HG03196 (cell line): ENCODE measurements at regions not wholly inside any gene's neighbourhood (a gene's known extent, or its start where the extent isn't known, plus 50 kb on each side); places are given as distances from the start of the nearest gene placed in this dataset.

Experiments used
- ATAC-seq: cut with Tn5 transposase; IDR thresholded peaks from one replicate; pipeline ENCODE4 v1.9.1; 2021; ENCODE audit not compliant: unreplicated experiment

DNA sequence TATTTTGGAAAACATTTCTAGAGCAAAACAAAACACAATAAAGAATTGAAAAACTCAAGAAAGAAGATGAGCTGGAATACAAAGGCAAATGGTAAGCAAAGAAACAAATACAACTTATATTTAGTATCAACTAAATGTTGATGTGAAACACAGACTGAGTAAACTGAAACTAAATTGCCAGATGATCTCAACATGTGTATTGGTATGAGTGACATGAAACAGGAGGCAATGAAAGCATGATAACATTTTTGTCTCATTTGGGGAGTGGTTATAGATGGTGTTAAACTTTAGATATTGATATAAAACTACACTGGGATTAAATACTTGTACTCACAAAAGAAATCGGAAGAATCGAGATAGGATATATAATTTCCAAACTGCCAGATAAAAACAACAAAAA, 805.6 kb upstream of the CXADR start:
- no peak for ATAC-seq

DNA sequence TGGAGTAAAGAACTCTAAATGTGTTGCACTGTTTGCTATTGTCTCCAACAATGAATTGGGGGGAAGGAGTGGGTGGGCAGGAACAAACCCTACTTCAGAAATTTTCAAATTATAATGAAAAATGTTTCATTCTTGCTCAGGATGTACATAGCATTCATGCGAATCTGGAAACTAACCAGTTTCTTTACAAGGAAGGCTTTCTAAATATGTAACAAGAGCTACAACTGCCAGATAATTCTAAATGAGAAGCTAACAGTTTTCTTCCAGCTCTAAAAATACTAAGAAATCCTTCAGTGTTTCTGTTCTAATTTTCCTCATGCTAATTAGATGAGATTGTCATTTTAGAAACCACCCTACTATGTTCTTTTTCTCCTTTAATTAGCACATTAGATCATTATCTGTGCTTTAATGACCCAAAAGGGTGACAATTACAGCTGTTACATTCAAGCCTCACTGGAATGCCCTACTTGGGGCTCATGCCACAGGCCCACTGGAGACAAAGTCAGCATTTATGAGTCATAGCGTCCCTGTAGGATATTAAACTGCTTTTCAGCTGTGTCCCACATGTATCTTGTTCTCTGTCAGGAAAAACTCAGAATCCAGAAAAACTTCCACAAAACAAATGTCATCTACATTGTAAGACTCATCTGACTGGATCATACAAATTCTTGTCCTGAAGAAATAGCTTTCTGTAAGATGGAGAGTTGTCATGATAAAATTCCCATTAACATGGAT, 804.6 kb upstream of the CXADR start:
- no peak for ATAC-seq

DNA sequence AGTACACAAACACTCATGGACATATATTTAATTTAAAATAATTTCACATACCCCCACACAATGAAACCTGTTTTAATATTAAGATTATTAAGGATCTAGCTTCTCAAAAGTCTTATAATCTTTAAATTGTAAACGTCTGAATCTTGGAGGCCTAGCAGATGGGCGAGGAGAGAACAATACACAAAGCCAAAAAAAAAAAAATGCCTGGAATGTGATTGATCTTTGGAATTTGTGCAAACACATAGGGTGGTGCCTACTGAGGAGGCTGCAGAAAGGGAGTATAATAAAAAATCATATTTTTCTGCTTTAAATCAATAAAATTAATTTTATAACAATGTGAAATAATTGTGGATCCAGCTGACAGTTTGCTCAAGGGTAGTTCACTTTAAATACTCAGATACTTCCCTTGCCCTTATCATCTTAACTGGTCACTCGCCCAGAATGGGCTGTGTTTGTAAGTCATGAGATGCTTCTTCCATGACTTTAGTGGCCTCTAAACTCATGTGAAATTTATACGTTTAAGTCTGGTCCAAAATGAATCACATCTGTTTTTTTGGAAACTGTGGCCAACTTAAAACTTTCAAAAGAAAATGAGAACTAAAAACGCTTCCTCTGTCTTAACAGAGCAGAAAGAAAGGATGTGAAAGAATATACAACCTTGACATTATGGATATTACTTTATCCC, 802.8 kb upstream of the CXADR start:
- ATAC-seq = no peak

DNA sequence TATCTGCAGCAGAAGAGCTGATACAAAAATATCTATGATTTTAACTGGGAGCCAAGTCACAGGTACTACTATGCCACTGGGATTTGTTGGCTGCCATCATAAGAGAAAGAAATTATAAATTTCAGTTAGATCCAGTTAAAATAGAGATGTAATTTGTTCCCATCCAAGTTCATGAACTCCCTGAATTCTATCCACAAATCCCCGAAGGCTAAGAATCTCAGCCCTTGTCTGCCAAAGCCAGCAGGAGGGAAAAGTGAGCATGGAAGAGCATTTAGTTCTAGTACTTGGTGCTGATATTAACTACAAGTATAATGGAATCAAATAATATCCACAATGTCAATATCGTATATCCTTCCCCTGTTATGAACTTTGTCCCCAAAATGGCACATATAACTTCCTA, 801.1 kb upstream of the CXADR start:
- no peak for ATAC-seq

DNA sequence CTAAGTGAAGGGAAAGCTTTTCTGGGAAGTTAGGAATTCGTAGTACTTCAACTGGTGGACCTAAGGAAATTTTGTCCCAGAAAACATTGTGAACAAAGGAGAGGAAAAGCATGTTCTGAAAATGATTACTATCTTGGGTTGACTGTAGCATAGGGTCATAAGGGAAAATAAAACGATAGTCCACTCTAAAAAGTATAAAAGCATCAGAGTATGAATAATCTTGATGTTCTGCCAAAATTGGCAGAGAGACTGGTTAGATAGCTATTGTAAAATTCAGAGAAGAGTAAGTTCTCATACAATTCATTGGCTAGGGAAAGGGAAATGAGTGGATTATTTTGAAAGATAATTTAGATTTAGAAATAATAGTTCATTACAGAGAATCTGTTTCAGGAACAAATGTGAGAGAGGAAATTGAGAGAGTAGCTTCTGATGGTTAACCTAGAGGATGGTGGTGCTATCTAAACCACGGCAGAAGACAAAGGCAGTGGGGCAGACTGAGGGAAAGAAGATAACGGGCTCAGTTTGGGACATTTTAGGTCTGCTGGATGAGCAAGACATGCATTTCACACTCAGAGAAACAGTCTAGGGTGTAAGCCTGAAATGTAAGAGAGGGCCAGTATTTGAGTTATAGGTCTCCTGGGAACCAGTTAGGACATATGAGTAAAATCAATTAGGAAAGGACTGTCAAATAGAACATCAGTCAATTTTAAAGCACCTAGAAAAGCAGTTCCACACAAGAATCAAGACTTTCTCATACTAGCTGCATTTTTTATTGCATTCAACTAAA, 799.3 kb upstream of the CXADR start:
- no peak for ATAC-seq

DNA sequence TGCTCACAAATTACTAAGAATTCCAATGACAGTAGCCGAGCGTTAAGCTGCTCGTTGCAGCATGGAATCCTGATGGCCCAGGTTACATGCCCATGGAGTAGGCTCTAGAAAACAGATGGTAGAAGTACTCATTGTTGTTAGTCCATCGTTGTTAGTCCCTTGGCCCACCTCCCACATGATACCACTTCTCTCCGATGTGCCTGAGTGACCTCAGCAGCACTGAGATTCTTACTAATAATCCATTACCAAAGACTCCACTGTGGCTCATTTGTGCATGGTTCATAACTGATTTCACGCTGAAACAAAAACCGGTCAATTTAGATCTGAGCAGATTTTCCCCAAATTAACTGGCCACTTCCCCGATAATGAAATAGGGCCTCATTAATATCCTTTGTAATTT, 772.3 kb upstream of the CXADR start:
- no peak for ATAC-seq

DNA sequence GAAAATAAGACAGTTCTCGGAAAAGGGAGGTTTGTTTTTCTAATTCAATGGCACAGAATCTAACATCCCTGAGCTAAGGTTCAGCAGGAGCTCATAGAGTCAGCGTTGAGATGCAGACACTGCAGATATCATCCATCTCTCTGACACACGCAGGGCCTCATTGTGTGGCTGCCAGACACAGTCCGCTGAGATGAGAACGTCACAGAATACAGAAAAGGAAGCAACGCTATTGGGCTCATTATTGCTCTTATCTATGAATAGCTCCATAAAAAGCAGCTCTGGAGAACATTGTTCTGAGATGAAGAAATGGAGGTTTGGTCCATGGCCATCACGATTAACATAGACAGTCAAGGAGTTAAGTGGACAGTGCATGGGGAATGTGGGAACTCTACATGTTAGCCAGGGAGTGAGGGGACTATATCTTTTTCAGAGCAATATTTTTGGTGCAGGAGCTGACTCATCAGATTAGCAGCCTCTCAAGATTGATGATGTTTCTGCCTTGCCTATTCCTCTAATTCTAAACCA, 771.6 kb upstream of the CXADR start:
- ATAC-seq = no peak

DNA sequence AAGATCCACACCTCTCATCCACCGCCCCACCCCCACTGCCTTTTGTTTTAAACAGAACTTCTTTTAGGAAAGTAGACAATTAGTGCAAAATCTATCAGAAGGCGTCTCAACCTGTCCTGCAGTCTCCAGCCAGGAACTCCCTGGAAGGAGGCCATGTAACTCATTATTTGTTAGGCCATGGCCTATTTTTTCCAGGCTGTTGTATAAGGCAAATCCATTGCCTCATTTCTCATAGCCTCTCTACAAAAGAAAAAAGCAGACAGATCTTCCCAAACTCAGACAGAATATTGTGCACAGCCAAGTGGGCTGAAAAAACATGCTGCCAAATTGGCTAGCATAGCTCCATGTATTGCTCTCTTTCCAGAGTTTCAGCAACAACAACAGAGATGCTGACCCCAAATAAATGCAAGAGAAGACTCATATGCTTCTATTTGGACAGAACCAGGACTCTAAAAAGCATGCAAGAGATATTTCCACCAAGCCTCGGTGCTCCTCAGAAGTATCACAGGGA, 770.7 kb upstream of the CXADR start:
- no peak for ATAC-seq

DNA sequence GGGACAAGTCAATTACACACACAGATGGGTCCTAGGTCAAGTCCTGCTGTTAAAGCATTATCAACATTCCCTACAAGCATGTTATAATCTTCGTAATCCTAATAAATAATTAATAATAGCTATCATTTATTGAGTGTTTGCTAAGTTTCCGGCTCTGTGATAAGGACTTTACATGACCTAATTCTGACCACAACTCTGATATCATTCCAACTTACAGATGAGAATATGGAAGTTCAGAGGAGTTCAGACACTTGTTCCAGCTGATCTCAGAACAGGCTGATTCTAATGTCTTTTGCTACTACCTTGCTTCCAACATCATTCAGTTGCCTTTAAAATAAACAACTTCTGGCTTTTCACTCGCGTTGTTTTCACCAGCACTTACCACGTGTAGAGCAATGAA, 770.1 kb upstream of the CXADR start:
- no peak for ATAC-seq

DNA sequence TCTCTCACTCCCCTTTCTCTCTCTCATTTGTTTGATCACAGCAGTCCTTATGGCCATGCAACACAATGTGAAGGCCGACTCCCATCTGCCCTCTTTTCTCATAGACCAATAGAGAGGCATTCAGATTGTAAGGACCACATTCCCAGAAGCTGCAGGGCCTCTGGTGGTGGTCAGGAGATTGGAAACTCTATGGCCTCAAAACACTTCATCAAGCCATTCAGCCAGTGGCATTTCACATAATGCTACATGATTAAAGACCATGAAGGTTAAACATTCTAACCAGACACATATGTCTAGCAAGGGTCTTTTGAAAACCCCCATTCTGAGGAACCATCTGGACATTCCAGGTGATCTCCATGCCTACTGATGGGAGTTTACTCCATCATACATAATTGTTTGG, 769.5 kb upstream of the CXADR start:
- no peak for ATAC-seq

DNA sequence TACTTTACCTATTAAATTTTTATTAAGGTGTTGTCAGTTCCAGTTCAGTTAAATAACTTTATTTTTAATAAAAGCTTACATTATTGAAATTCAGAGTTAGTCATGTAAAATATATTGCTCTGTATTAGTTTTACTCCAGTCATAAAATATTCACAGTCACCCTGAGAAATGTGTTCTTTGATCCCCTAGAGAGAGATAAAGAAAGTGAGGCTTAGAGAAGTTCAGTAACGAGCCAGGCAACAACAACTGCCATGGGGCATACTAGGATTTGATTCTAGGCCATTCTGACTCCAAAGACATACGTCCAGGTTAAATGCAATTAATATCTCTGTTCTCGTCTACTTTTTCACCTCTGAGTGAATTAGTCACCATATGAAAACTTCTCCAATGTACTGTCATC, 761.9 kb upstream of the CXADR start:
- ATAC-seq = no peak

DNA sequence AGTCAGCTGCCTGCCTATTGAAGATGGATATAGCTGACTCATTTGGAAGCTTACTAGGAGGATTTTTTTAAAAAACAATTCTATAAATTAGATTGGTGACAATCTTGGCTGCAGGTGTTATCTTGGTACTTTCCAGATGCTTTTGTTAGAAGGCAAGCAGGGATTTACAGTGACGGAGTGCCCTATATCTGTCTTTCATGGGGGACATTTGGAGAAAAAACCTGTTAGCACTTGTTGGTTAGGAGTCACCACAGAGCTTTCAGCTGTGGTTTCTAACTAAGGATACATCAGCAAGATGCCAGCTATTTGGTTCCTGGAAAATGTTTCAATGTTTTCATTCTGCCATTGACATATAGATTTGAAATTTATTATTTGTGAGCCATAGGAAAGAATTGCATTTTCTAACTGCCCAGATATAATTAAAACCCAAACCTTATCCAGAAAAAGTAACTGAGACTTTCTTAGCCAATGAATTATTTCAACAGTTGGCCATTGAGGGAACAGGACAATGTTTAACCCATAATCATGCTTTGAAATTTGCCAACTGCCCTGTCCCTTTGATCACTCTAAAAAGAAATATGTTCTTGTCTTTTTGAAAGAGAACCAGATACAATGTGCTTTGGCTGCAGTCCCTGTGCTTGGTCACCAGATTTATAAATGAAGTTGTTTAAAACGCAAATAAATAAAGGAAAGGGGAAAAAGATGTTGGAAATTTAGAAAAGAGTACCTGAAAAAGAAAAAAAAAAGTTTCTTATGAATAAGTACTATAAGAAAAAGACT, 761.0 kb upstream of the CXADR start:
- no peak for ATAC-seq

DNA sequence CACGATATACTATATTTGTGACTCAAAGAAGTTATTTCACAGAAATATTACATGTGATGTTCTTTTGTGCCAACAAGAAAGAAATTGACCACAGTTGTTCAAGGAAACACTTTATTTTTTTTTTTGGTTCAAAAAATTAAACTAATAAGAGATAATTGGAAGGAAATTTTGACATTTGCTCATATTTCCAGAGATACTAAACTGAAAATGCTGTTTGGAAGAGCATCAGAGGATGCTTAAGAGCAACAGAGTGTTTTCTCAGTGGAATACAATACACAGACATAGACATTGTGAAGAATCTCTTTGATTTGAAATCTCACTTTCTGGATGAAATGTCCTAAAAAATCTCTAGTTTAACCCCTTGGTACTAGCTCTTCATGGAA, 760.4 kb upstream of the CXADR start:
- no peak for ATAC-seq

DNA sequence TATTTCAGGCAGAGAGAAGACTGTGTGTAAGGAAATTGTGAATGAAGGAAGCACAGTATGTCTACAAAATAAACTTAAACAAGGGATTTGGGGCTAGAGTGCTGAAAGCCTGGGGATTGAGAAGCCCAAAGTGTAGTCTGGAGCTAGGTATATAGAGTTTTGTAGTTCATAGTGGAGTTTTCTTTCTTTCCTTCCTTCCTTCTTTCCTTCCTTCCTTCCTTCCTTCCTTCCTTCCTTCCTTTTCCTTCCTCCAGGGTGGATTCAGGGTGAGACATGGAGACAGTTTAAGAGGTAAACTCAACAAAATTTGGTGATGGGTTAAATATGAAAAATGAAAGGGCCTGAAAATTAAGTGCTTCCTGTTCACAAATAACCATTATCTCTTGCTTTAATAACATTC, 757.8 kb upstream of the CXADR start:
- no peak for ATAC-seq

DNA sequence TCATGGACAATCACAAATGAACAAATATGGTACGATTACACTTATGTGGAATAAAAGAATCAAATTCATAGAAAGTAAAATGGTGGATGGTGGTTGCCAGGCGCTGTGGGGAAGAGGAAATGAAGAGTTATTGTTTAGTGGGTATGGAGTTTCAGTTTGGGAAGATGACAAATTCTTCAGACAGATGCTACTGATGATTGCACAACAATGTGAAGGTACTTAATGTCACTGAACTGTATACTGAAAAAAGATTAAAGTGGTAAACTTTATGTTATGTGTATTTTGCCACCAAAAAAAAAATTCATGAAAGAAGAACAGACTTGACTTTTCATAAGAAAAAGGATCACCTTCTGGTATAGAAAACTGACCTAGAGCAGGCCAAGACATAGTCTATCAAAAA, 745.6 kb upstream of the CXADR start:
- ATAC-seq = no peak

DNA sequence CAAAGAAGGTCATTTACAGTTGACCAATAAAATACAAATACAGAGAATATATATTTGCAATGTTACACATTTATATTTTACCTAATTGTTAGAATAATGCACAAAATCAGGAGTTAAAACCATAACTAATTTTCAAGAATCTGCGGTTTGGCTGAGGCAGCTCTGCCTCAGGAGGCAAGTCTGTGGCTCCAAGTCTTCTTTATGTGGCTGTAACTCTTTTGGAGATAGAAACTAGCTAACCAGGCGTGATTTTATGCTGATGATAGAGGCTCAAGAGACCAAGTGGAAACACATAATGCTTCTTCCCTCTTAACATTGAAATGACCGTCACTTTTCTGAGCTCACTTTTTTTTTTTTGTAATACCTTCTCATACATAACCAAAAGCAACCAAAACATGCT, 744.7 kb upstream of the CXADR start:
- no peak for ATAC-seq

DNA sequence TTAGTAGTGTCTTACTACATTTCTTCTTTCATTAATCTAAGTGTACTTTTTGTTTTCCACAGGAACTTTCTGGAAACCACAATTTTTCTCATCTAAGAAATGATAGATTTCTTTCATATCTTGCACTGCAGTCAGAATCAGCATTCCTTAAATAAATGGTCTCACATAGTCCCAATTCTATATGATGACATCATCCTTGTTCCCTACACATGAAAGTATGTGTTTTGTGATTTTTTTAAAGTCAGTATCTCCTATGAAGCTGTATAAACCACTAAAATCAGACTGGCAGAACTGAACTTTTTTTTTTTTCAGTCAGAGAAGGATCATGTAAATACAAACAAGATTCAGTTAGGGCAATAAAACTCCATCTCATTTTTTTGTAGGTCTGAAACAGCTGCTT, 742.6 kb upstream of the CXADR start:
- ATAC-seq = no peak

DNA sequence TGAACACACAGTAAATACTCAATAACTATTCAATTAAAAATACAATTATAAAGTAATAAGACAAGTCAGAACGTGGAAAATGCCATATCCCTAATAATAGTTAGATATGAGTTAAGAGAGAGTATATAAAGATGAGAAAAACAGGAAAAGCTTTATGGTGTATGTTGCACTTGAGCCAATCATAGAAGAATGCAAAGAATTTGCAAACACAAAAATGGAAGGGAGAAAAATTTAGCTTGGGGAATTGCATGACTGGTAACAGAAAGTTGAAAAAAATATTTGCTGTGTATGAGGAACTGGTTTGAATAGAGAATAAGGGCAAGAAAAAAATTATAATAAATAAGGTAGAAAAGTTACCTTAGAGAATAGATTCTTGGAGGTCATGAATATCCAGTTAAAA, 739.6 kb upstream of the CXADR start:
- ATAC-seq = no peak

DNA sequence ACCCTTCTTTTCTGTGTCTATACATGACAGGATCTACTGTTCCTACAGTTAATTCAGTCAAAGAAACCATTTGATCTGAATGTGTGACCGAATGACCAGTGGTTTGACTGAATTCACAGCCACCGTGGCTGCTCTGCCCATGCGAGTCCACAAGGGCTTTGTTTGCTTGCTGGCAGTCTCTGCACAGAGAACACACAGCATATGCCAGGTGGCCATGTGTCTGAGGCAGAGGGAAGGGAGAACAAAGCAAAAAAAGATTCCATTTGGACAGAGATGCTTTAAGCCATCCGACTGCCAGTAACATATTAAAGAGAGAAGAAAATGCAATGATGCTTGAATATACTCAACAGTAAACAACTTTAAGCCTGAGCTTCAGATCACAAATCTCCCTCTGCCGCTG, 737.8 kb upstream of the CXADR start:
- no peak for ATAC-seq

DNA sequence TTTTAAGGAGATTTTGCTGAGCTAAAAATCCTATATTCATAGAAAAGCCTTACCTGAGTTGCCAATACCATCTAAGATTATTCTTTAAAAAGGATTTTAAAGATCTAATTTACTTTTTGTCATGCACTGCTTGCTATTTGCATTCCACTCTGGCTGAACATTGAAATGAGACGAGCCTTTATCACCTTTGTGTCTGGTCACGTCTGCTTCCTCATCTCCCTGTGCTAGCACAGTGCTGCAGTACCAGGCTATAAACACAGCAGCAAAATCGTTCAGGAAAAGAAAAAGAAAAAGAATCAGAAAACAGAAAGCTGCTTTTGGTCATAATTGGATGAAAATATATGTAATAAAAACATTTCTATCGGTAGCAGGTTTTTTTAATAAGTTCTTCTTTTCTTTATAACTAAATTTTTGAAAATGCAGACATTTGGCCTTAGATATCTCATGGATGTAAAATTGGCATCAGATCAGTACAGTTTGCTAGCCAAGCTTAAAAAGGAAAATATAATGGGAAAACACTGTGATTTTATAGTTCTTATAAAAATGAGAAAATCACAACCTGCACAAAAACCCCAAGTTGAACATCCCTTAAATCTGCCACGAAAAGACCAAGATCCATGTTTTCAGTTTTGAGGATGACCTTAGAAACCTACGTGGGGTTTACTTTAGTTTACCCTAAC, 735.7 kb upstream of the CXADR start:
- ATAC-seq = no peak
